Ascending aorta (tissue), 2 donors: ENCODE measurements at regions not wholly inside any gene's neighbourhood (a gene's known extent, or its start where the extent isn't known, plus 50 kb on each side); places are given as distances from the start of the nearest gene placed in this dataset.

Experiments
- DNase-seq, 2 donors: peaks; one replicate each; pipeline ENCODE4 v3.0.0-alpha.2; 2019; ENCODE audit warnings: low spot score in 2 of 2
- H3K27ac ChIP-seq, 2 donors: fragments of 200-600 bp; sonication (generic); one replicate each; pipeline ENCODE4 v1.5.1; 2016 to 2017; ENCODE audit warnings: mild to moderate bottlenecking in 1 of 2
- H3K27me3 ChIP-seq: fragments of 200-600 bp; sonication (generic); one replicate; pipeline ENCODE4 v1.5.1; 2017
- H3K36me3 ChIP-seq, 2 donors: fragments of 200-600 bp; sonication (generic); one replicate each; pipeline ENCODE4 v1.5.1; 2016
- H3K4me1 ChIP-seq, 2 donors: fragments of 200-600 bp; sonication (generic); one replicate each; pipeline ENCODE4 v1.5.1; 2016 to 2017; ENCODE audit warnings: mild to moderate bottlenecking in 1 of 2
- H3K4me3 ChIP-seq, 2 donors: fragments of 200-600 bp; sonication (generic); one replicate each; pipeline ENCODE4 v1.5.1; 2016 to 2017; ENCODE audit warnings: mild to moderate bottlenecking in 1 of 2
- H3K9me3 ChIP-seq, 2 donors: fragments of 200-600 bp; sonication (generic); one replicate each; pipeline ENCODE4 v1.5.1; 2016
- CTCF ChIP-seq, 3 experiments: fragments of 200-600 bp in 2 of 3; fragments of 450-650 bp in 1 of 3; sonication (generic) in 2 of 3; IDR thresholded peaks; one replicate each; pipeline ENCODE4 v1.5.1; 2016 to 2019; ENCODE audit warnings: antibody characterized with exemption in 3 of 3, mild to moderate bottlenecking in 1 of 3, moderate library complexity in 1 of 3
- intact Hi-C: fragments of 100-400 bp; cut with DNase I; formaldehyde crosslinking; loops from one replicate; pipeline ENCODE4 v1.15.1; 2023

GRCh38 chr13:24038405-24038804 lies 122.1 kb upstream of the SPATA13 start:
- intact Hi-C loops = no loop called here
- no peaks in the 10 kb centered on the region for H3K27me3 ChIP-seq
- no peak for DNase-seq
- TF ChIP-seq CTCF (IDR thresholded peaks at IDR 0.05) = no peak
- H3K4me1 ChIP-seq = peaks cover 4 to 5% of the 10 kb centered on the region in 2 donors
- no peak overlapping the region for H3K27ac ChIP-seq
- H3K36me3 ChIP-seq = no peaks in the 10 kb centered on the region
- H3K4me3 ChIP-seq = no peak overlapping the region
- H3K9me3 ChIP-seq = no peaks in the 10 kb centered on the region

- H3K27ac ChIP-seq = no peak overlapping the region
- H3K4me1 ChIP-seq = no peaks in the 10 kb centered on the region
- DNase-seq = no peak
- no peaks in the 10 kb centered on the region for H3K9me3 ChIP-seq
- H3K36me3 ChIP-seq = no peaks in the 10 kb centered on the region
- H3K4me3 ChIP-seq = no peak overlapping the region
- intact Hi-C loops = no loop called here
- H3K27me3 ChIP-seq = no peaks in the 10 kb centered on the region
- TF ChIP-seq CTCF (IDR thresholded peaks at IDR 0.05) = no peak
These were observed 121.6 kb upstream of the SPATA13 start for GRCh38 chr13:24038841-24039330.

GRCh38 chr13:24039621-24040475 lies 120.7 kb upstream of the SPATA13 start:
- TF ChIP-seq CTCF (IDR thresholded peaks at IDR 0.05) = no peak
- Histone ChIP-seq H3K4me3 (no peak overlapping the region), H3K27ac (no peak overlapping the region), H3K9me3 (no peaks in the 10 kb centered on the region), H3K27me3 (no peaks in the 10 kb centered on the region), H3K4me1 (no peaks in the 10 kb centered on the region), H3K36me3 (no peaks in the 10 kb centered on the region)
- intact Hi-C loops = no loop called here
- no peak for DNase-seq

GRCh38 chr13:24040835-24041234 lies 119.7 kb upstream of the SPATA13 start:
- no peak for TF ChIP-seq CTCF (IDR thresholded peaks at IDR 0.05)
- Histone ChIP-seq H3K36me3 (no peaks in the 10 kb centered on the region), H3K4me3 (no peak overlapping the region), H3K9me3 (no peaks in the 10 kb centered on the region), H3K27ac (no peak overlapping the region), H3K27me3 (no peaks in the 10 kb centered on the region), H3K4me1 (no peaks in the 10 kb centered on the region)
- intact Hi-C loops = no loop called here
- no peak for DNase-seq

GRCh38 chr13:24041651-24042225 lies 118.8 kb upstream of the SPATA13 start:
- Histone ChIP-seq H3K36me3 (no peaks in the 10 kb centered on the region), H3K27me3 (no peaks in the 10 kb centered on the region), H3K9me3 (no peaks in the 10 kb centered on the region), H3K4me1 (no peaks in the 10 kb centered on the region), H3K4me3 (no peak overlapping the region), H3K27ac (no peak overlapping the region)
- no peak for TF ChIP-seq CTCF (IDR thresholded peaks at IDR 0.05)
- no peak for DNase-seq
- intact Hi-C loops = no loop called here
